H54 (cell line): ENCODE measurements at regions not wholly inside any gene's neighbourhood (a gene's known extent, or its start where the extent isn't known, plus 50 kb on each side); places are given as distances from the start of the nearest gene placed in this dataset.
A peak's percentile ranks its signal among the peaks of the same experiment; 100 is the strongest.

Source experiments
- DNase-seq: peaks from one replicate; pipeline ENCODE4 v3.0.0; 2011; ENCODE audit warnings: low spot score, mixed read lengths; ENCODE audit not compliant: insufficient read length
- FAIRE-seq: peaks from 3 replicates; lab custom pipeline; 2011; peaks lifted over from hg19 to GRCh38; lab: Jason Lieb, UNC
- POLR2A ChIP-seq: IDR thresholded peaks from 2 replicates; pipeline ENCODE4 v1.6.1; 2011; ENCODE audit warnings: low read depth, mild to moderate bottlenecking, low read length

DNA sequence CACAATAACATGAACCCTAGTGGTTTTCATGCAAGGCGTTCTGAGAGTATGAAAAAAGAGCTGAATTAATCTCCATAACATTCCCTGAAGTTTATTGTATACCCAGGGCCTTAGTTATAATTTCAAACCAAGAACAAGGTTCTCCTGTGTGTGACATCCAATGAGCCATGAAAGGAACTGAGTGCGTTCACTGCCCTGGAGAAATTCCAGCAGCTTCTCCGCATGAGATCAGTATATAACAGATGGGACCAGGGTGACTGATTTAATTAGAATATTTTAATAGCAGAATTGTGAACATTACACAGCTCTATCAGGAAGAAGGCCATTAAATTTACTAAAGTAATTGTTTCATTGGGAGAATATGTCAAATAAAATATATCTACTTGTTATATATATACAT, 1190.5 kb upstream of the SLC10A2 start:
- no peak for TF ChIP-seq POLR2A
- FAIRE-seq (no peak), DNase-seq (no peak)

DNA sequence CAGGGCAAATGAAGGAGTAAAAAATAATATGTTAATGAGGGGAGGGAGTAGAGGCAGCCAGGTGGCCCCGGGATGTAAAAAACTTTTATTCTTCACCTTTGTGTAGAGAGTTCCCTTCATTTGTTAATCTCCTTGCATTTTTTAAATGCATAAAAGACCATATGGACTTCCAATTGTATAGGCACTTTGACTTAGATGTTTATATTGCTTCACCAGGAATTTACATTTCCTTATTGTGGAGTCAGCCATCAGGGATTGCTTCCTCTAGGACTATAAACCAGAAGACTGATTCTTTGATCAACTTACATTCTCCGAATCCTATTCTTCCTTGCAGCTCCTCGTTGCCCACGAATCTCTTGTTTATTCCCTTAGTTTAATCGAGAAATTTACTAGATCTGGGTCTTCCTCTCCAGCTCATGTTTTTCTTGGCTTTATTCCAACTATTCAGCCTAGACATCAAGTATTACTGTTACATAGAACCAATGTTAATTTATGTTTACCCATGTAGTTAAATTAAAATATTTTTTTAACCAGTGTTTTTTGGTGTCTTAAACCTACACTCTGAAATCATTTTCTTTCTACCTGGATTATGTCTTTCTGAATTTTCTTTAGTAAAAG, 1187.0 kb upstream of the SLC10A2 start:
- TF ChIP-seq POLR2A: no peak
- DNase-seq (no peak), FAIRE-seq (peak; percentile 36)

DNA sequence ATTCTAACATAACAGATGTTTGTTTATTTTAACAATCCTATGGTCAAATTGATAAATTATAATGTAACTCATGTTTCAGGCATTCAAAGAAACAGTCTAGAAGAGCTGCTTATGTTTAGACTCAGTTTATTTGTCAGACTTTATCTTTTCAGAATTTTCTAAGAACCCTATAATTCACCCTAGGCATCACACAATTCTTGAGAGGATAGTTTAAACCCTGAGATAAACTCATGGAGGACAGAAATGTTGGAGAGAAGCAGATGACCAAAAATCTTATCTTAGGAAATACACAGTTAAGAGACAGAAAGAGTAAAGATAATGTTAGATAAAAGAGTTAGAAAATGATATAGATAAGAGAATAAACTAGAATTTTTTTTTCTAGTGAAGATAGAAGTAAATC, 1185.7 kb upstream of the SLC10A2 start:
- no peak for TF ChIP-seq POLR2A
- DNase-seq (no peak), FAIRE-seq (no peak)

DNA sequence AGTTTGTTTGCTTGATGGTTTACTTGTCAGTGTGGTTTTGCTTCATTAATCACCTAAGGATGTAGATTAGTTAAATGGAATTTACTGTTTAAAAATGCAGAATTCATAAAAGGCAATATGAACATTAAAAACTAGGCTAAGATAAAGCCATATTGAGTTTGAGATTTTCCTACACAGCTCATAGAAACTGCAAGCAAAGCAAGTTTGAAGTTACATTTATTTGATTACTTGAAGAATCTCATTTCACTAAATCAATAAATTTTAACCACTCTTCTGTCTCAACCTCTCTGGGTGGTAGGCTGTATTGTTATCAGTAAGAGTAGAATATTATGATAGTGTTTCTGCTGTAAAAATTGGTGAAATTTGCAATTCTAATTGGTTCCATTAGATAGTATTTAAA, 1180.7 kb upstream of the SLC10A2 start:
- FAIRE-seq: no peak
- TF ChIP-seq POLR2A: no peak
- DNase-seq: no peak

DNA sequence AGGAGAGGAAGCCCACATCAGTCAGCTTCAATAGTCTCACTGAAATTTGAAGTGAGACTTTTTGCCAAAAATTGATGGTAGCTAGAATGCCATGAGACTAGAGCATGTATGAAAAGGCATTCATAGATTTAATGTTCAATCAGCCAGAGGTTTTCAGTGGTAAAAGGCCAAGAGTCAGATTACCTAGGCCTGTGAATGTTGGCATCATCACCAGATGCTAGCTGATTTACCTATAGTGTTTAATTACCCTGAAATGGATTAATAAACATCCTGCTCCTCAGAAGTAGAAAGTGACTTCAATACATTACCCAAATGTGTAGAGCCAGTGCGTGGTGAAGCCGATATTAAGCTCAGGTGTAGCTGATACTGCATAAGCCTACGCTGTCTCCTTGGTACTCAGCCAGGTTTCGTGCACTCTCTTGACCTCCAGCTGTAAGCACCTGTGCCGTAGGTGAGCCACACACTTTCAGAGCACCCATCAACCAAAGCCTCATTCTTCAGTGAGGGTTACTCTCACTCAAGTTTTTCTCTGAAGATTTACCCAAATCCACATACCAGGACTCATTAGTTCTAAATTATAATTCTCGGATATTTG, 1140.3 kb upstream of the SLC10A2 start:
- DNase-seq: no peak
- FAIRE-seq: no peak
- TF ChIP-seq POLR2A: no peak

DNA sequence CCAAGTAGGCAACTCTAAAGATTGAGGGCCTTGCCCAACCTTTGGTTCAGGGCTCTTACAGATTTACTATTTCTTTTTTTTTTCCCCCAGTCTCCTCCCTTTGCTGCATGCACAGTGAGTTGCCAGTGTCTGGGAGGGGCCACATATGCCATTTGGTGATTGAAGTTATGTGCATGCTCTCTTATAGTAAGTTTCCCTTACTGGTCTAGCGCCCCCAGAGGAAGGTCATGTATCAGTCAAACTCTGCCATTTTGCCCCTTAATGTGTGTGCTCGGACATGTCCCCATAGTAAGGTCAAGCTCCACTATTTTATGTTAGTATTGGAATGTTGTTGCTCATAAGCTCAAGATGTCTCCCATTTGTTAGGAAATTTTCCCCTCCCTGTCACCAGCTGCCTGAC, 1138.0 kb upstream of the SLC10A2 start:
- DNase-seq (no peak), FAIRE-seq (no peak)
- no peak for TF ChIP-seq POLR2A

DNA sequence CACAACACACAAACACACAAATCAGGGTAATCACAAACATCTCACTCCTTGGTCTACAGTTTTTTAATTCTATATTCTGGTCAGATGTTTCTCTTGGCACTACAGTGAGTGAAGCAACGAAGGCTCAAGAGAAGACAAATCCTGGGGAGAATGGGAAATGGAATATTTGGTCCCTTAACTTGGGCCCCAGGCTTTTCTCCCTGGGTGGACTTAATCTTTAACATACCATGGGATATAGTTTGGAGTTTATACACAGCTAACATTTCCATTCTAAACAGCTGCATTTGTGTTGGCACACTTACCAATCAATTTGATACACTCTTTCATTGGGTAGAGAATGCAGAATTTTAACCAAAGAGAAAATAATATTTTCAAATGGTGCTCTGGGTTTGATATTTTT, 1132.6 kb upstream of the SLC10A2 start:
- DNase-seq: no peak
- no peak for TF ChIP-seq POLR2A
- no peak for FAIRE-seq

DNA sequence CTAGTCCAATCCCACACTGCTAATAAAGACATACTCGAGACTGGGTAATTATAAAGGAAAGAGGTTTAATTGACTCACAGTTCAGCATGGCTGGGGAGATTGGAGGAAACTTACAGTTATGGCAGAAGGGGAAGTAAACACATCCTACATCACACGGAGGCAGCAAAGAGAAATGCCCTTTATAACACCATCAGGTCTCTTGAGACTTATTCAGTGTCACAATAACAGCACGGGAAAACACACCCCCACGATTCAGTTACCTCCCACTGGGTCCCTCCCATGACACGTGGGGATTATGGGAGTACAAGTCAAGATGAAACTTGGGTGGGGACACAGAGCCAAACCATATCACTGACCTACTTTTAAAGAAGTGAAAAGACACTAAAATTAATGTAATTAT, 1130.4 kb upstream of the SLC10A2 start:
- DNase-seq: no peak
- no peak for FAIRE-seq
- TF ChIP-seq POLR2A: no peak

DNA sequence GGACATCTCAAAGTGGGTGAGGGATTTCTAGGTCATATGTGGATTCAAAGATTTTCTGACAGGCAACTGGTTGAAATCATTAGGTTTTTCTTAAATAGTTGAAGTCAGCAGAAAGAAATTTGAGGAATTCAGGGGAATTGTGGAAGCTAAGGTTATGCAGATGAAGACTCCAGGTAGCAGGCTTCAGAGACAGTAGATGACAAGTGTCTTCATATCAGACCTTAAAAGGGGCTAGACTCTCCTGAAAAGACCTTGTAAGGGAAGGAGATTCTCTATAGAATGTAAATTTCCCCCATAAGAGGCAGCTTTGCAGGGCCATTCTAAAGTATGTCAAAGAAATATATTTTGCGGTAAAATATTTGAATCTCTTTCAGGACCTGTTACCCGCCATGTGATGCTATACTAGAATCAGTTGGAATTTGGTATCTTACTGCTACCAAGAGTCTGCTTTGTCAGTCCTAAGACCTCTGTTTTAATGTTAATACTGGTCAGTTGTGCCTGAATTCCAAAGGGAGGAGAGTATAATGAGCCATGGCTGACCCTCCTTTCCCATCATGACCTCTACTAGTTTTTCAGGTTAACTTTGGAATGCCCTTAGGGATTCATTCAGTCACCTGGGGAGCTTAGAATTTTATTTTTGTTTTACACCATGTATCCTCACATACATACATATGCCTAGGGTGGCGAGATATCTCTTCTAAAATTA, 1115.5 kb upstream of the SLC10A2 start:
- DNase-seq (no peak), FAIRE-seq (no peak)
- TF ChIP-seq POLR2A: no peak

DNA sequence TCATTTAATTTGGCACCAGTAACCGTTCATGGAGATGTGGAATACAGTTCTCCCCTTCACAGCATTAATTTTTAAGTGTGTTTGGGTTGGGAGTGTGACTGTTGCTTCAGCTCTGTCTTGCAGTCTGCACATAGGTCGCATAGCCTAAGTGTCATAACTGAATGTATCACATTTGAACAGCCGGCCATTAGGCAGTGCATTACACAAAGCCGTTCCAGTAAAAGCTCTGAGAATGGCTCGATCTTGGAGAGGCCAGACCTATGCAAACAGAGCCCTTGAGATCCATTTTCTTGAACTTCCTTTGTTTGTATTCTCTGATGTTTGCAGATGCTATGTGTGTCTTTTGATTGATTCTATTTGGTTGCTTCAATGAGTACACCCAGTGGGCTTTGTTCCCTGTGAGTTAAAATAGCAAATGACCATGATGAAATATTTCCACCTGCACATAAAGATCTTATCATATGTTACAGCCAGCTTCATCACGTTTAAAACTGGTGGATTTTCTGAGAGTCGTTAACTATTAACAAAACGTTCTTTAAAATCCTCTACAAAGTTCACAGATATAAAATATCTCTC, 1104.9 kb upstream of the SLC10A2 start:
- FAIRE-seq: peak; percentile 33
- DNase-seq: no peak
- no peak for TF ChIP-seq POLR2A

DNA sequence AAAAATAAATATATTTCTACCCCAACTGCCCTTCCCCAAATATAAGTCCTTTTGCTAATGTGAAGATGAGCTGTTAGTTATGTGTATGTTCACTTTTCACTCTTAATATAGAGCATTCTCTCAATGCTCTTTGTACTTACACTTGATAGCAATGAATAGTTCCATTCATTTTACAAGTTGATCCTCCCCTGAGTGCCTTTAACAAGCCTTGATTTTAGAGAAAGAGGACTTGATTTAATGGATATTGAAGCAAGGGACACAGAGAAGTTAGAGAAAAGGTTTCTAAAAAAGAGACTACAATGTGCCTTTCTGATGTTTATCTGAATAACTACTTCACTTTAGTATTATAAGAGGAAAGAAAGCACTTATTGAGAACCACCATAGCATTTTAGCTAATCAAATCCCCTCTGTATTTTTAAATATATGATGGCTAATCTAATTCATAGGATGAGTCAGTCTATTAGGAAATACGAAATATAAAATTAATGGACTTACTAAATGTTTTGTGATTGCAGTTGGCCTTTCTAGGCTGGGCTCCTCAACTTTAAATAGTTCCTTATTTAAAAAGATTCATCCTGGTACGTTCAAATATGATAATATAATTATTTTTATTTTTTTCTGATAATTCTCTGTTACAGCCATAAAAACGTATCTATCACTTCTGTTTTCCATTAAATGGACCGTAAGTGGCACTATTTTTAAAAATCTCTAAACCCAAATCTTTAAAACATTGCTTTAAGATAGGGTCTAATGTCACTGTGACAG, 1097.8 kb upstream of the SLC10A2 start:
- no peak for DNase-seq
- peak; percentile 43 for FAIRE-seq
- TF ChIP-seq POLR2A: no peak

DNA sequence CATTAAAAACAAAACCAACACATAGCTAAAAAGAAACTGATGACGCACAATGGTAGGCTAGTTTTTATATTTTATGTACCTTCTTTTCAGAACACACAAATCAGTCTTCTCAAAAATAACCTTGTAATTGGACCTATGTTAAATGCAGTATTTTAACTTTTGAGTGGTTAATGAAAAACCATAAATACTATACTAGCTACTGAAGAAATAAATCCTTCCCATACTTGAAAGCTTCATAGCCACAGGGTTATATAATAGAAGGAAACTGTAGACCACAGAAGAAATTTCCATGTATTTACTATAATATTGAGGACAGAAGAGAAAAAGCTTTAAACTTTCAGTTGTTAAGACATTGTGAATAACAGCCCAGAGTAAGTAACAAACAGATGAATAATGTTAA, 1094.3 kb upstream of the SLC10A2 start:
- no peak for DNase-seq
- FAIRE-seq: no peak
- TF ChIP-seq POLR2A: no peak

DNA sequence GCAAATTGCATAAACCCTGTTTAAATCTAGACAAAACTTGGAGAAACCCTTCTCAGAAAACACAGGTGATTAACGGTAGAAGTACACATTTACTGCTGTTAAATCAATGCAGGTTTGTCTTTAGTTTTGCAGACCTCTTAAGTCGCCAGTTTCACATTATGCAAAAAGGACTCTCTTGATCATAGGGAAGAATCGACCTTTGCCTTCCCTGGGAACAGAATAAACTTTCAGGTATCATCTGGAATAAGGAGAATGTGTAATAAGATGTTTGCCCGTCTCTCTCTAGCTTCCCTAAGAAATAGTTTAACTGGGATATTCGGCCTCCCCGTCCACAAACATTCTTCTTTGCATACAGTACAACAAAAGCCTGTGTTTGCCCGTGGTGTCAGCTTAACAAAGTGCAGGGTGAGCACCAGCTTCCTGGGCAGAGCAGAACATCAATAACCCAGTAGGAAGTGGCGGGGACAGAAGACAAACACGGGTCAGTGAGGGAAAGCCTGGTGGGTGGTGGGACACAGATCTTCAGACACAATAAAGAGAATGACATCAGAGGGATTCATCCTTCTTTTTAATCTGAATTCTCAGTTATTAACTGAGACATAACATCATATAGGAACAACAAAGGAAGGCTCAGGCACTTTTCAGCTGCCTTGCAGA, 1077.7 kb upstream of the SLC10A2 start:
- DNase-seq (no peak), FAIRE-seq (no peak)
- no peak for TF ChIP-seq POLR2A
